Upper lobe of right lung (tissue), 1 donor: ENCODE measurements at regions not wholly inside any gene's neighbourhood (a gene's known extent, or its start where the extent isn't known, plus 50 kb on each side); places are given as distances from the start of the nearest gene placed in this dataset.
A peak's percentile ranks its signal among the peaks of the same experiment; 100 is the strongest.

Experiments used
- ATAC-seq: fragments of 200-7000 bp; cut with Tn5 transposase; one replicate; pipeline ENCODE4 v1.9.1; 2020; ENCODE audit warnings: mild to moderate bottlenecking, moderate library complexity
- DNase-seq: peaks from one replicate; pipeline ENCODE4 v3.0.0-alpha.2; 2020
- H3K27ac ChIP-seq: fragments of 200-600 bp; one replicate; pipeline ENCODE4 v1.8.0; 2022
- H3K27me3 ChIP-seq: fragments of 200-600 bp; one replicate; pipeline ENCODE4 v1.8.0; 2022; ENCODE audit warnings: mild to moderate bottlenecking
- H3K36me3 ChIP-seq: fragments of 200-600 bp; one replicate; pipeline ENCODE4 v1.8.0; 2022
- H3K4me1 ChIP-seq: fragments of 200-600 bp; one replicate; pipeline ENCODE4 v1.8.0; 2022
- H3K4me3 ChIP-seq: fragments of 200-600 bp; one replicate; pipeline ENCODE4 v1.8.0; 2022; ENCODE audit warnings: mild to moderate bottlenecking
- H3K9me3 ChIP-seq: fragments of 200-600 bp; one replicate; pipeline ENCODE4 v1.8.0; 2022
- CTCF ChIP-seq: fragments of 200-600 bp; IDR thresholded peaks from one replicate; pipeline ENCODE4 v1.8.0; 2022; ENCODE audit warnings: antibody characterized with exemption
- intact Hi-C: fragments of 100-400 bp; cut with DNase I; formaldehyde crosslinking; loops from one replicate; pipeline ENCODE4 v1.11.0; 2022
- donor health status: DM: no; HTN: yes; CAD: no; lungs with severe emphysema.

DNA sequence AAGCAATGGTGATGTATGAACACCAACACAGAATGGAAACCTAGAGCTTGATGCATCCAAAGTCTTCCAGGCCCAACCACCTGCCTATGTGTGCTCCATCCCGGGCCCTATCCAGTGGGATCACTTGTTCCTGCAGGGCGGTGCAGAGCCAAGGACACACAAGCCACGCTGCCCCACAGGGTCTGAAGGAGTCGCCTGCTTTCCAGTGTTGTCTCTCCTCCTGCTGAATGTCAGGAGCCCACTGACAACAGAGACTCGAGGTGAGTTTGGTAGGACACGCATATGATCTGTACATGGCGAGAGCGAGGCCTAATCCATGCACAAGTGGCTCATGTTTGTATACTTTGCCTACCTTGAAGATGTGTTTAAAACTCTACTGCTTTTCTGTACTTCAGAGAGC is 70.9 kb upstream of the FHL2 start:
- no peak for DNase-seq
- Histone ChIP-seq H3K36me3 (no peaks in the 10 kb centered on the region), H3K9me3 (no peaks in the 10 kb centered on the region), H3K4me1 (no peaks in the 10 kb centered on the region), H3K27ac (no peak overlapping the region), H3K27me3 (no peaks in the 10 kb centered on the region), H3K4me3 (no peak overlapping the region)
- TF ChIP-seq CTCF: no peak
- intact Hi-C loops: no loop called here
- peak; percentile 29 for ATAC-seq

GRCh38 chr2:105468582-105469042 is 69.8 kb upstream of the FHL2 start:
- no peaks in the 10 kb centered on the region for H3K4me1 ChIP-seq
- intact Hi-C loops: no loop called here
- H3K9me3 ChIP-seq: no peaks in the 10 kb centered on the region
- H3K4me3 ChIP-seq: no peak overlapping the region
- no peaks in the 10 kb centered on the region for H3K36me3 ChIP-seq
- no peak for TF ChIP-seq CTCF
- no peaks in the 10 kb centered on the region for H3K27me3 ChIP-seq
- ATAC-seq (no peak), DNase-seq (no peak)
- H3K27ac ChIP-seq: no peak overlapping the region

GRCh38 chr2:105464325-105464724 is 65.5 kb upstream of the FHL2 start:
- intact Hi-C loops: no loop called here
- H3K4me3 ChIP-seq: no peak overlapping the region
- H3K36me3 ChIP-seq: no peaks in the 10 kb centered on the region
- H3K4me1 ChIP-seq: no peaks in the 10 kb centered on the region
- no peaks in the 10 kb centered on the region for H3K27me3 ChIP-seq
- H3K27ac ChIP-seq: no peak overlapping the region
- ATAC-seq (no peak), DNase-seq (no peak)
- H3K9me3 ChIP-seq: no peaks in the 10 kb centered on the region
- TF ChIP-seq CTCF: no peak

- Histone ChIP-seq H3K36me3 (no peaks in the 10 kb centered on the region), H3K4me3 (no peak overlapping the region), H3K27me3 (no peaks in the 10 kb centered on the region), H3K9me3 (no peaks in the 10 kb centered on the region), H3K4me1 (no peaks in the 10 kb centered on the region), H3K27ac (no peak overlapping the region)
- no peak for TF ChIP-seq CTCF
- DNase-seq (no peak), ATAC-seq (peak; percentile 10)
- intact Hi-C loops: no loop called here
Measured at GRCh38 chr2:105460048-105460732, 61.3 kb upstream of the FHL2 start.

- no peaks in the 10 kb centered on the region for H3K27me3 ChIP-seq
- DNase-seq (no peak), ATAC-seq (no peak)
- no peaks in the 10 kb centered on the region for H3K4me1 ChIP-seq
- no peak overlapping the region for H3K27ac ChIP-seq
- no peaks in the 10 kb centered on the region for H3K9me3 ChIP-seq
- no peaks in the 10 kb centered on the region for H3K36me3 ChIP-seq
- no peak for TF ChIP-seq CTCF
- H3K4me3 ChIP-seq: no peak overlapping the region
- intact Hi-C loops: no loop called here
Measured at GRCh38 chr2:105458076-105458475, 59.2 kb upstream of the FHL2 start.

DNA sequence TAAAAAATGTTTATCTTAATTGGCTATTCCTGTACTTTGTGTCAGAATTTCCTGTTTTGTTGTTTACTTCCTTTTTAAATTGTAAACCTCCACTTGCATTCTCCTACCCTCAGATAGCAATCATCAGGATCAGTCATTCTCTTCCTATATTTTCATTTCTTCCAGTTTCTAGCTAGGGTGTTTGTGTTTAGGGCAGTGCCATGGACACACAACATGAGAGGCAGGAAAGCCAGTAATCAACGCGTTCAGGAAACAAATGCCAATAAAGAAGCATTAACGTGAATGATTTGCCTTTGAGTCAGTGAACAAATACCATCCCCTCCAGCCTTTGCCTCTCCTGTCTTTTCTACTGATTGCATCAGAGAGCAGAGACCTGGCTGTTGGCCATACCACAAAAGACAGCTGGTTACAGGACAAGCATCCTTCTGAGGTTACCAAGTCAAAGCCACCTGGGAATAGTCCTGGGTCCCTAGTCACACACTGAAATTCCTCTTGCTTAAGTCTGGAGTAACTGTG is 56.7 kb upstream of the FHL2 start:
- Histone ChIP-seq H3K4me3 (no peak overlapping the region), H3K36me3 (no peaks in the 10 kb centered on the region), H3K9me3 (no peaks in the 10 kb centered on the region), H3K27ac (no peak overlapping the region), H3K27me3 (no peaks in the 10 kb centered on the region), H3K4me1 (no peaks in the 10 kb centered on the region)
- intact Hi-C loops: no loop called here
- DNase-seq: no peak
- no peak for TF ChIP-seq CTCF
- peak; percentile 31 for ATAC-seq
